HT-29 (cell line): ENCODE measurements at regions not wholly inside any gene's neighbourhood (a gene's known extent, or its start where the extent isn't known, plus 50 kb on each side); places are given as distances from the start of the nearest gene placed in this dataset.
"Not testable (repeated sequence)": the region's sequence is repeated elsewhere in the genome, so short reads cannot be mapped to it uniquely, and the experiment has no call there.

ENCODE experiments used
- DNase-seq: peaks from one replicate; pipeline ENCODE4 v3.0.0-alpha.2; 2015; ENCODE audit warnings: low spot score

GRCh38 chr11:86749821-86750401, 50.4 kb upstream of the PRSS23 start:
- DNase-seq, result no peak

- DNase-seq, result no peak
Observed at GRCh38 chr11:86749376-86749775, 51.0 kb upstream of the PRSS23 start.

GRCh38 chr11:86748296-86748695, 52.0 kb upstream of the PRSS23 start:
- no peak for DNase-seq

GRCh38 chr11:86747801-86748200, 52.5 kb upstream of the PRSS23 start:
- DNase-seq, result no peak

- no peak for DNase-seq
Observed at GRCh38 chr11:86746514-86746913, 53.8 kb upstream of the PRSS23 start.

GRCh38 chr11:86745571-86745970, 54.8 kb upstream of the PRSS23 start:
- no peak for DNase-seq

GRCh38 chr11:86743223-86744118, 56.9 kb upstream of the PRSS23 start:
- peak; percentile 86 for DNase-seq

GRCh38 chr11:86741839-86742805, 58.2 kb upstream of the PRSS23 start:
- DNase-seq, result peak; percentile 65

GRCh38 chr11:86741484-86741835, 58.9 kb upstream of the PRSS23 start:
- DNase-seq, result no peak

- peak; percentile 81 for DNase-seq
Observed at GRCh38 chr11:86740628-86741483, 59.5 kb upstream of the PRSS23 start.

- DNase-seq, result no peak
Observed at GRCh38 chr11:86738568-86738967, 61.8 kb upstream of the PRSS23 start.

GRCh38 chr11:86737737-86738136, 62.6 kb upstream of the PRSS23 start:
- DNase-seq, result no peak

GRCh38 chr11:86737230-86737629, 63.1 kb upstream of the PRSS23 start:
- no peak for DNase-seq

- DNase-seq, result no peak
Observed at GRCh38 chr11:86736291-86737143, 63.8 kb upstream of the PRSS23 start.

GRCh38 chr11:86735451-86736290, 63.3 kb upstream of the ME3 start:
- DNase-seq, result no peak

GRCh38 chr11:86732739-86733138, 60.3 kb upstream of the ME3 start:
- DNase-seq, result not testable (repeated sequence)

- DNase-seq, result not testable (repeated sequence)
Observed at GRCh38 chr11:86732286-86732685, 59.9 kb upstream of the ME3 start.

- DNase-seq, result not testable (repeated sequence)
Observed at GRCh38 chr11:86729576-86729975, 57.2 kb upstream of the ME3 start.

GRCh38 chr11:86728562-86728961, 56.1 kb upstream of the ME3 start:
- DNase-seq, result no peak
